Naive thymus-derived CD4-positive, alpha-beta T cell (primary cell): ENCODE measurements at regions not wholly inside any gene's neighbourhood (a gene's known extent, or its start where the extent isn't known, plus 50 kb on each side); places are given as distances from the start of the nearest gene placed in this dataset.

Experiments
- ATAC-seq: fragments of 150-1000 bp; cut with Tn5 transposase; 2 replicates; pipeline ENCODE4 v1.10.0; 2021; ENCODE audit warnings: mild to moderate bottlenecking, moderate library complexity
- CTCF ChIA-PET: fragments of 350-600 bp; sonication (Branson Sonifier 250); formaldehyde crosslinking; loops from one replicate; lab custom pipeline; 2021; ENCODE audit warnings: antibody characterized with exemption; lab: Charles Lee
- POLR2A ChIA-PET: fragments of 350-600 bp; sonication (Branson Sonifier 250); formaldehyde crosslinking; loops from one replicate; lab custom pipeline; 2021; ENCODE audit warnings: antibody characterized with exemption, inconsistent platforms; lab: Charles Lee
- DNase-seq, 9 donors: peaks; one replicate each; pipeline versions ENCODE4 v3.0.0 to v3.0.0-alpha.2; 2020 to 2022; ENCODE audit warnings: mixed read lengths in 1 of 9
- H3K27ac ChIP-seq: one replicate; pipeline ENCODE4 v1.7.0; 2013; ENCODE audit warnings: mild to moderate bottlenecking, low read depth, low read length, moderate library complexity
- H3K27me3 ChIP-seq, 2 donors: one replicate each; pipeline ENCODE4 v1.7.0; 2013; ENCODE audit warnings: low read length in 2 of 2, mild to moderate bottlenecking in 2 of 2, moderate library complexity in 2 of 2; ENCODE audit not compliant: control insufficient read depth in 2 of 2, insufficient read depth in 2 of 2
- H3K36me3 ChIP-seq, 3 experiments: 1 replicate in 2 of 3; 2 replicates in 1 of 3; pipeline ENCODE4 v1.7.0; 2013; ENCODE audit warnings: low read length in 3 of 3, mild to moderate bottlenecking in 3 of 3, moderate library complexity in 1 of 3; ENCODE audit not compliant: insufficient read depth in 3 of 3, control insufficient read depth in 2 of 3
- H3K4me1 ChIP-seq, 2 donors: one replicate each; pipeline ENCODE4 v1.7.0; 2013; ENCODE audit warnings: low read length in 2 of 2, mild to moderate bottlenecking in 2 of 2, moderate library complexity in 1 of 2; ENCODE audit not compliant: control insufficient read depth in 2 of 2, insufficient read depth in 2 of 2
- H3K4me3 ChIP-seq: 2 replicates; pipeline ENCODE4 v1.7.0; 2013; ENCODE audit warnings: mild to moderate bottlenecking, low read length
- H3K9me3 ChIP-seq, 3 experiments: 1 replicate in 2 of 3; 2 replicates in 1 of 3; pipeline ENCODE4 v1.7.0; 2013; ENCODE audit warnings: low read length in 3 of 3; ENCODE audit not compliant: control insufficient read depth in 2 of 3
- H3K27ac Mint-ChIP-seq, 9 donors: one replicate each; pipeline ENCODE4 v1.8.0; 2020 to 2022; ENCODE audit warnings: mixed read lengths in 9 of 9, mild to moderate bottlenecking in 8 of 9, moderate library complexity in 5 of 9, inconsistent platforms in 2 of 9
- H3K27me3 Mint-ChIP-seq, 5 donors: one replicate each; pipeline ENCODE4 v1.8.0; 2021 to 2022; ENCODE audit warnings: mixed read lengths in 5 of 5, mild to moderate bottlenecking in 1 of 5
- H3K36me3 Mint-ChIP-seq, 5 donors: one replicate each; pipeline ENCODE4 v1.8.0; 2020 to 2022; ENCODE audit warnings: mixed read lengths in 5 of 5, mild to moderate bottlenecking in 3 of 5, inconsistent platforms in 1 of 5
- H3K4me1 Mint-ChIP-seq, 7 donors: one replicate each; pipeline ENCODE4 v1.8.0; 2020 to 2022; ENCODE audit warnings: mixed read lengths in 7 of 7, mild to moderate bottlenecking in 3 of 7, inconsistent platforms in 1 of 7
- H3K4me3 Mint-ChIP-seq, 10 donors: one replicate each; pipeline ENCODE4 v1.8.0; 2020 to 2022; ENCODE audit warnings: mild to moderate bottlenecking in 10 of 10, mixed read lengths in 10 of 10, moderate library complexity in 6 of 10, inconsistent platforms in 2 of 10
- H3K9me3 Mint-ChIP-seq, 11 donors: one replicate each; pipeline ENCODE4 v1.8.0; 2020 to 2022; ENCODE audit warnings: mixed read lengths in 11 of 11, mild to moderate bottlenecking in 4 of 11, inconsistent platforms in 1 of 11, moderate library complexity in 1 of 11
- intact Hi-C, 2 donors: fragments of 100-400 bp; cut with micrococcal nuclease; formaldehyde crosslinking; loops; one replicate each; pipeline ENCODE4 v1.15.1; 2023

- ChIA-PET CTCF (no interaction called here), POLR2A (no interaction called here)
- Histone ChIP-seq H3K27me3 (no peaks in the 10 kb centered on the region), H3K4me1 (no peaks in the 10 kb centered on the region), H3K27ac (no peak overlapping the region), H3K4me3 (no peak overlapping the region), H3K9me3 (peaks cover 0 to 8% (median 0%) of the 10 kb centered on the region in 3 experiments), H3K36me3 (no peaks in the 10 kb centered on the region)
- Mint-ChIP-seq H3K4me1 (no peaks in the 10 kb centered on the region), H3K9me3 (peaks cover 0 to 44% (median 16%) of the 10 kb centered on the region in 11 donors), H3K4me3 (no peak overlapping the region), H3K27me3 (no peaks in the 10 kb centered on the region), H3K36me3 (no peaks in the 10 kb centered on the region), H3K27ac (no peak overlapping the region)
- no peak for ATAC-seq
- no peak for DNase-seq
- intact Hi-C loops: no loop called here
These were observed 972.5 kb upstream of the CDH8 start for GRCh38 chr16:63008688-63009087.

GRCh38 chr16:63005356-63005755 lies 969.1 kb upstream of the CDH8 start:
- CTCF ChIA-PET: no interaction called here
- no peak for DNase-seq
- intact Hi-C loops: no loop called here
- H3K4me1 ChIP-seq: no peaks in the 10 kb centered on the region
- POLR2A ChIA-PET: no interaction called here
- no peak overlapping the region for H3K27ac Mint-ChIP-seq
- peaks cover 3 to 45% (median 20%) of the 10 kb centered on the region in 11 donors for H3K9me3 Mint-ChIP-seq
- H3K27me3 Mint-ChIP-seq: no peaks in the 10 kb centered on the region
- ATAC-seq: no peak
- H3K4me3 ChIP-seq: no peak overlapping the region
- H3K36me3 ChIP-seq: no peaks in the 10 kb centered on the region
- H3K4me1 Mint-ChIP-seq: no peaks in the 10 kb centered on the region
- no peak overlapping the region for H3K27ac ChIP-seq
- H3K4me3 Mint-ChIP-seq: no peak overlapping the region
- H3K9me3 ChIP-seq: peaks cover 0 to 15% (median 0%) of the 10 kb centered on the region in 3 experiments
- H3K27me3 ChIP-seq: no peaks in the 10 kb centered on the region
- H3K36me3 Mint-ChIP-seq: no peaks in the 10 kb centered on the region

- H3K36me3 ChIP-seq: no peaks in the 10 kb centered on the region
- H3K4me1 Mint-ChIP-seq: no peaks in the 10 kb centered on the region
- DNase-seq: no peak
- H3K4me1 ChIP-seq: no peaks in the 10 kb centered on the region
- intact Hi-C loops: no loop called here
- H3K27me3 Mint-ChIP-seq: no peaks in the 10 kb centered on the region
- H3K36me3 Mint-ChIP-seq: peaks cover 0 to 2% (median 0%) of the 10 kb centered on the region in 5 donors
- no peak overlapping the region for H3K27ac Mint-ChIP-seq
- no peak overlapping the region for H3K4me3 Mint-ChIP-seq
- no peak for ATAC-seq
- ChIA-PET CTCF (no interaction called here), POLR2A (no interaction called here)
- no peaks in the 10 kb centered on the region for H3K9me3 ChIP-seq
- H3K9me3 Mint-ChIP-seq: peaks cover 0 to 22% (median 13%) of the 10 kb centered on the region in 11 donors
- H3K4me3 ChIP-seq: no peak overlapping the region
- no peaks in the 10 kb centered on the region for H3K27me3 ChIP-seq
- H3K27ac ChIP-seq: no peak overlapping the region
These were observed 953.2 kb upstream of the CDH8 start for GRCh38 chr16:62989480-62989879.

- Mint-ChIP-seq H3K4me3 (no peak overlapping the region), H3K27ac (no peak overlapping the region), H3K27me3 (no peaks in the 10 kb centered on the region), H3K36me3 (no peaks in the 10 kb centered on the region), H3K9me3 (peaks cover 0 to 27% (median 17%) of the 10 kb centered on the region in 11 donors), H3K4me1 (no peaks in the 10 kb centered on the region)
- intact Hi-C loops: no loop called here
- no peak overlapping the region for H3K27ac ChIP-seq
- no peaks in the 10 kb centered on the region for H3K9me3 ChIP-seq
- ChIA-PET POLR2A (no interaction called here), CTCF (no interaction called here)
- H3K27me3 ChIP-seq: no peaks in the 10 kb centered on the region
- H3K4me3 ChIP-seq: no peak overlapping the region
- H3K4me1 ChIP-seq: no peaks in the 10 kb centered on the region
- no peak for ATAC-seq
- no peaks in the 10 kb centered on the region for H3K36me3 ChIP-seq
- DNase-seq: no peak
These were observed 949.5 kb upstream of the CDH8 start for GRCh38 chr16:62985722-62986121.

- Histone ChIP-seq H3K4me1 (no peaks in the 10 kb centered on the region), H3K9me3 (no peaks in the 10 kb centered on the region), H3K27ac (no peak overlapping the region), H3K36me3 (no peaks in the 10 kb centered on the region), H3K27me3 (no peaks in the 10 kb centered on the region), H3K4me3 (no peak overlapping the region)
- no peak for DNase-seq
- Mint-ChIP-seq H3K27ac (no peak overlapping the region), H3K36me3 (peaks cover 0 to 8% (median 0%) of the 10 kb centered on the region in 5 donors), H3K9me3 (peaks cover 8 to 26% (median 13%) of the 10 kb centered on the region in 11 donors), H3K4me1 (no peaks in the 10 kb centered on the region), H3K27me3 (no peaks in the 10 kb centered on the region), H3K4me3 (no peak overlapping the region)
- no peak for ATAC-seq
- ChIA-PET CTCF (no interaction called here), POLR2A (no interaction called here)
- intact Hi-C loops: no loop called here
These were observed 942.2 kb upstream of the CDH8 start for GRCh38 chr16:62978451-62978850.

GRCh38 chr16:62977876-62978275 lies 941.6 kb upstream of the CDH8 start:
- intact Hi-C loops: no loop called here
- Mint-ChIP-seq H3K4me3 (no peak overlapping the region), H3K4me1 (no peaks in the 10 kb centered on the region), H3K36me3 (peaks cover 0 to 8% (median 0%) of the 10 kb centered on the region in 5 donors), H3K9me3 (peaks cover 6 to 22% (median 12%) of the 10 kb centered on the region in 11 donors), H3K27me3 (no peaks in the 10 kb centered on the region), H3K27ac (no peak overlapping the region)
- DNase-seq: no peak
- H3K4me1 ChIP-seq: no peaks in the 10 kb centered on the region
- H3K27ac ChIP-seq: no peak overlapping the region
- no peaks in the 10 kb centered on the region for H3K9me3 ChIP-seq
- POLR2A ChIA-PET: no interaction called here
- no peaks in the 10 kb centered on the region for H3K36me3 ChIP-seq
- H3K27me3 ChIP-seq: no peaks in the 10 kb centered on the region
- CTCF ChIA-PET: no interaction called here
- ATAC-seq: no peak
- no peak overlapping the region for H3K4me3 ChIP-seq

GRCh38 chr16:62974424-62974823 lies 938.2 kb upstream of the CDH8 start:
- ChIA-PET CTCF (no interaction called here), POLR2A (no interaction called here)
- no peak overlapping the region for H3K4me3 Mint-ChIP-seq
- no peaks in the 10 kb centered on the region for H3K27me3 Mint-ChIP-seq
- H3K9me3 Mint-ChIP-seq: peaks cover 6 to 26% (median 12%) of the 10 kb centered on the region in 11 donors
- ATAC-seq (no peak), DNase-seq (no peak)
- no peaks in the 10 kb centered on the region for H3K4me1 Mint-ChIP-seq
- Histone ChIP-seq H3K4me3 (no peak overlapping the region), H3K36me3 (no peaks in the 10 kb centered on the region), H3K9me3 (no peaks in the 10 kb centered on the region), H3K27ac (no peak overlapping the region), H3K4me1 (no peaks in the 10 kb centered on the region), H3K27me3 (no peaks in the 10 kb centered on the region)
- no peak overlapping the region for H3K27ac Mint-ChIP-seq
- intact Hi-C loops: no loop called here
- H3K36me3 Mint-ChIP-seq: peaks cover 0 to 8% (median 0%) of the 10 kb centered on the region in 5 donors
